Osteocyte (in vitro differentiated cells): ENCODE measurements at regions not wholly inside any gene's neighbourhood (a gene's known extent, or its start where the extent isn't known, plus 50 kb on each side); places are given as distances from the start of the nearest gene placed in this dataset.
"Not testable (repeated sequence)": the region's sequence is repeated elsewhere in the genome, so short reads cannot be mapped to it uniquely, and the experiment has no call there.

ENCODE experiments used
- DNase-seq: peaks from one replicate; pipeline ENCODE4 v3.0.0; 2021; ENCODE audit warnings: mixed read lengths; ENCODE audit not compliant: unreplicated experiment; ENCODE audit errors: extremely low spot score
- H3K27ac Mint-ChIP-seq: one replicate; pipeline ENCODE4 v1.8.0; 2021; ENCODE audit warnings: mild to moderate bottlenecking, mixed read lengths; ENCODE audit not compliant: unreplicated experiment
- H3K27me3 Mint-ChIP-seq: one replicate; pipeline ENCODE4 v1.8.0; 2021; ENCODE audit warnings: mixed read lengths; ENCODE audit not compliant: unreplicated experiment
- H3K36me3 Mint-ChIP-seq: one replicate; pipeline ENCODE4 v1.8.0; 2021; ENCODE audit warnings: mixed read lengths; ENCODE audit not compliant: unreplicated experiment
- H3K4me1 Mint-ChIP-seq: one replicate; pipeline ENCODE4 v1.8.0; 2021; ENCODE audit warnings: mixed read lengths; ENCODE audit not compliant: unreplicated experiment
- H3K4me3 Mint-ChIP-seq: one replicate; pipeline ENCODE4 v1.8.0; 2021; ENCODE audit warnings: mild to moderate bottlenecking, moderate library complexity, mixed read lengths; ENCODE audit not compliant: unreplicated experiment
- H3K9me3 Mint-ChIP-seq: one replicate; pipeline ENCODE4 v1.8.0; 2021; ENCODE audit warnings: mixed read lengths; ENCODE audit not compliant: unreplicated experiment
- CTCF ChIP-seq: fragments of 200-600 bp; sonication (generic); IDR thresholded peaks from 2 replicates; pipeline ENCODE4 v1.5.0; 2021; ENCODE audit warnings: antibody characterized with exemption, mild to moderate bottlenecking, moderate library complexity

- Mint-ChIP-seq H3K4me1 (no peaks in the 10 kb centered on the region), H3K4me3 (no peak overlapping the region), H3K27ac (no peak overlapping the region), H3K27me3 (peaks cover 2% of the 10 kb centered on the region), H3K9me3 (peaks cover 4% of the 10 kb centered on the region), H3K36me3 (no peaks in the 10 kb centered on the region)
- no peak for DNase-seq
- TF ChIP-seq CTCF, result no peak
Measured at GRCh38 chr5:104840284-104840683, 1277.7 kb upstream of the NUDT12 start.

GRCh38 chr5:104831515-104831914, 1268.9 kb upstream of the NUDT12 start:
- not testable (repeated sequence) for H3K4me3 Mint-ChIP-seq, DNase-seq, H3K36me3 Mint-ChIP-seq, H3K4me1 Mint-ChIP-seq, H3K27ac Mint-ChIP-seq, H3K27me3 Mint-ChIP-seq, H3K9me3 Mint-ChIP-seq

GRCh38 chr5:104821606-104822005, 1259.0 kb upstream of the NUDT12 start:
- Mint-ChIP-seq H3K27ac (no peak overlapping the region), H3K36me3 (no peaks in the 10 kb centered on the region), H3K4me1 (no peaks in the 10 kb centered on the region), H3K4me3 (no peak overlapping the region), H3K27me3 (no peaks in the 10 kb centered on the region), H3K9me3 (no peaks in the 10 kb centered on the region)
- no peak for DNase-seq
- no peak for TF ChIP-seq CTCF

GRCh38 chr5:104817127-104817526, 1254.5 kb upstream of the NUDT12 start:
- Mint-ChIP-seq H3K9me3 (no peaks in the 10 kb centered on the region), H3K27ac (no peak overlapping the region), H3K4me3 (no peak overlapping the region), H3K27me3 (no peaks in the 10 kb centered on the region), H3K4me1 (no peaks in the 10 kb centered on the region), H3K36me3 (no peaks in the 10 kb centered on the region)
- no peak for DNase-seq
- TF ChIP-seq CTCF, result no peak

- Mint-ChIP-seq H3K4me1 (no peaks in the 10 kb centered on the region), H3K9me3 (no peaks in the 10 kb centered on the region), H3K36me3 (no peaks in the 10 kb centered on the region)
Measured at GRCh38 chr5:104815212-104815611, 1252.6 kb upstream of the NUDT12 start.

More at GRCh38 chr5:104815212-104815611, 1252.6 kb upstream of the NUDT12 start:
- H3K4me3 Mint-ChIP-seq, result no peak overlapping the region
- TF ChIP-seq CTCF, result no peak
- no peaks in the 10 kb centered on the region for H3K27me3 Mint-ChIP-seq
- H3K27ac Mint-ChIP-seq, result no peak overlapping the region
- no peak for DNase-seq
